ENCODE measurements at regions not wholly inside any gene's neighbourhood (a gene's known extent, or its start where the extent isn't known, plus 50 kb on each side); places are given as distances from the start of the nearest gene placed in this dataset.

- H3K9me3 ChIP-seq (ENCODE audit: insufficient read depth, low read depth, low read length) = no peaks in the 10 kb centered on the region
- no peaks in the 10 kb centered on the region for H3K4me1 ChIP-seq (ENCODE audit: insufficient read depth, low read length, poor library complexity, severe bottlenecking)
- no peaks in the 10 kb centered on the region for H4K20me1 ChIP-seq (ENCODE audit: insufficient read depth, low read length, poor library complexity, severe bottlenecking)
- TF ChIP-seq CTCF (conservative IDR thresholded peaks at IDR 0.05; ENCODE audit: low read length) (no peak), EZH2phosphoT487 (IDR thresholded peaks at IDR 0.05; ENCODE audit: borderline replicate concordance) (no peak)
- H3K4me2 ChIP-seq (ENCODE audit: low read depth, low read length, poor library complexity, severe bottlenecking) = no peak overlapping the region
- H3K9ac ChIP-seq (ENCODE audit: low read depth, low read length, poor library complexity, severe bottlenecking) = no peak overlapping the region
- H3K36me3 ChIP-seq (ENCODE audit: insufficient read depth, low read length) = no peaks in the 10 kb centered on the region
- no peaks in the 10 kb centered on the region for H3F3A ChIP-seq (ENCODE audit: low read depth)
- H3K4me3 ChIP-seq (ENCODE audit: low read length, poor library complexity, severe bottlenecking) = no peak overlapping the region
- no peak overlapping the region for H2AFZ ChIP-seq (ENCODE audit: low read length)
- H3K79me2 ChIP-seq (ENCODE audit: insufficient read depth, low read length) = no peaks in the 10 kb centered on the region
- no peaks in the 10 kb centered on the region for H3K9me2 ChIP-seq (replicated peaks; ENCODE audit: low read depth, low read length)
- no peaks in the 10 kb centered on the region for H3K27me3 ChIP-seq (ENCODE audit: insufficient read depth, low read length, poor library complexity, severe bottlenecking)
Measured at GRCh38 chr9:81250606-81251005, 438.7 kb downstream of the TLE1 start.

GRCh38 chr9:81250041-81250440 is 439.3 kb downstream of the TLE1 start:
- Histone ChIP-seq H3K36me3 (ENCODE audit: insufficient read depth, low read length) (no peaks in the 10 kb centered on the region), H3K27me3 (ENCODE audit: insufficient read depth, low read length, poor library complexity, severe bottlenecking) (no peaks in the 10 kb centered on the region), H3K4me3 (ENCODE audit: low read length, poor library complexity, severe bottlenecking) (no peak overlapping the region), H4K20me1 (ENCODE audit: insufficient read depth, low read length, poor library complexity, severe bottlenecking) (no peaks in the 10 kb centered on the region), H3K4me1 (ENCODE audit: insufficient read depth, low read length, poor library complexity, severe bottlenecking) (no peaks in the 10 kb centered on the region), H3F3A (ENCODE audit: low read depth) (no peaks in the 10 kb centered on the region), H3K4me2 (ENCODE audit: low read depth, low read length, poor library complexity, severe bottlenecking) (no peak overlapping the region), H3K79me2 (ENCODE audit: insufficient read depth, low read length) (no peaks in the 10 kb centered on the region), H3K9me2 (replicated peaks; ENCODE audit: low read depth, low read length) (no peaks in the 10 kb centered on the region), H3K9me3 (ENCODE audit: insufficient read depth, low read depth, low read length) (no peaks in the 10 kb centered on the region), H2AFZ (ENCODE audit: low read length) (no peak overlapping the region), H3K9ac (ENCODE audit: low read depth, low read length, poor library complexity, severe bottlenecking) (no peak overlapping the region)
- TF ChIP-seq EZH2phosphoT487 (IDR thresholded peaks at IDR 0.05; ENCODE audit: borderline replicate concordance) = no peak
- TF ChIP-seq CTCF (conservative IDR thresholded peaks at IDR 0.05; ENCODE audit: low read length) = no peak

DNA sequence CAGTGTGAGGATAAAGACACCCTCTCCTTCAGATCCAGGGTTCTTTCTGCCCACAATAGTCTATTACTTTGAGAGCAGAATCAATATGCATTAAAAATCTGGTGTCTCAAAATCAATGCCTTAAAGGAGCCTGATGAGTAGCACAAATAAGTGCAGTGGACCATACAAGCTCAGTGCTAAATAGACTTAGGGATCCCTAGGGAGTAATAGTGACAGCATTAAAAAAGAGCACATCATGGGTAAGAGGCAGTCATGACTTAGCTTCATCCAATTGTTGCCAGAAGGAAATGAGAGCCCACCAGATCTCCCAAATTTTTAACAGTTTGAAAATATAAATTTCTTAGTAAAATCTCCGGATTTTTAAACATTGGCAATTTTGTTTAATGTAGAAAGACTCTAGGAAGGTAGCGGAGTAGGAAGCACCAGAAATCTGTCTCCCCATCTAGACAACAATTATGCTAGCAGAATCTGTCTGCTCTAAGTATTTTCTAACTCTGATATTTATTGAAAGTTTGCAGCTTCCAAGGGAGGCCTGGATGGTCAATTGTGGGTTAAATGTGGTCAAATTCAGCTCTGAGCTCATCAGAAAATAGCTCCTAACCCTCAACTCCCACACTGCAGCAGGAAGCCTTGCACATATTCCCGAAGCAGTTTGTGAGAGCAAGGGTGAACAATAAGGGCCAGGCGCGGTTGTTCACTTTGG is 443.9 kb downstream of the TLE1 start:
- no peaks in the 10 kb centered on the region for H3K27me3 ChIP-seq (ENCODE audit: insufficient read depth, low read length, poor library complexity, severe bottlenecking)
- H3F3A ChIP-seq (ENCODE audit: low read depth) = no peaks in the 10 kb centered on the region
- H3K79me2 ChIP-seq (ENCODE audit: insufficient read depth, low read length) = no peaks in the 10 kb centered on the region
- TF ChIP-seq CTCF (conservative IDR thresholded peaks at IDR 0.05; ENCODE audit: low read length) = no peak
- TF ChIP-seq EZH2phosphoT487 (IDR thresholded peaks at IDR 0.05; ENCODE audit: borderline replicate concordance) = no peak
- H3K4me2 ChIP-seq (ENCODE audit: low read depth, low read length, poor library complexity, severe bottlenecking) = no peak overlapping the region
- H3K9ac ChIP-seq (ENCODE audit: low read depth, low read length, poor library complexity, severe bottlenecking) = no peak overlapping the region
- no peaks in the 10 kb centered on the region for H3K9me3 ChIP-seq (ENCODE audit: insufficient read depth, low read depth, low read length)
- H2AFZ ChIP-seq (ENCODE audit: low read length) = no peak overlapping the region
- no peaks in the 10 kb centered on the region for H3K9me2 ChIP-seq (replicated peaks; ENCODE audit: low read depth, low read length)
- no peaks in the 10 kb centered on the region for H3K36me3 ChIP-seq (ENCODE audit: insufficient read depth, low read length)
- no peak overlapping the region for H3K4me3 ChIP-seq (ENCODE audit: low read length, poor library complexity, severe bottlenecking)
- H4K20me1 ChIP-seq (ENCODE audit: insufficient read depth, low read length, poor library complexity, severe bottlenecking) = no peaks in the 10 kb centered on the region
- H3K4me1 ChIP-seq (ENCODE audit: insufficient read depth, low read length, poor library complexity, severe bottlenecking) = no peaks in the 10 kb centered on the region

Data from Loucy (cell line).